Mesenchymal stem cell (in vitro differentiated cells and primary cell): ENCODE measurements at regions not wholly inside any gene's neighbourhood (a gene's known extent, or its start where the extent isn't known, plus 50 kb on each side); places are given as distances from the start of the nearest gene placed in this dataset.

ENCODE experiments used
- DNase-seq: peaks from one replicate; pipeline ENCODE4 v3.0.0-alpha.2; 2013
- H2AFZ ChIP-seq: one replicate; pipeline ENCODE4 v1.6.1; 2013; ENCODE audit warnings: low read depth, mild to moderate bottlenecking, control low read depth, inconsistent platforms, low read length, moderate library complexity
- H2AK5ac ChIP-seq: 2 replicates; pipeline ENCODE4 v1.6.1; 2013; ENCODE audit warnings: low read length, moderate library complexity, mild to moderate bottlenecking, inconsistent platforms; ENCODE audit not compliant: severe bottlenecking
- H2BK120ac ChIP-seq: one replicate; pipeline ENCODE4 v1.6.1; 2013; ENCODE audit warnings: low read depth, mild to moderate bottlenecking, inconsistent platforms, low read length, moderate library complexity
- H2BK12ac ChIP-seq, 2 experiments: one replicate each; pipeline ENCODE4 v1.6.1; 2013; ENCODE audit warnings: inconsistent platforms in 2 of 2, low read length in 2 of 2, mild to moderate bottlenecking in 2 of 2, moderate library complexity in 2 of 2, control low read depth in 1 of 2
- H2BK15ac ChIP-seq: one replicate; pipeline ENCODE4 v1.6.1; 2013; ENCODE audit warnings: mild to moderate bottlenecking, low read depth, inconsistent platforms; ENCODE audit not compliant: poor library complexity, severe bottlenecking
- H2BK5ac ChIP-seq: 2 replicates; pipeline ENCODE4 v1.6.1; 2013; ENCODE audit warnings: low read depth, mild to moderate bottlenecking, low read length, control low read depth, inconsistent platforms; ENCODE audit not compliant: poor library complexity, severe bottlenecking
- H3K14ac ChIP-seq, 2 experiments: one replicate each; pipeline ENCODE4 v1.6.1; 2013; ENCODE audit warnings: inconsistent platforms in 2 of 2, low read length in 2 of 2, control low read depth in 1 of 2, mild to moderate bottlenecking in 1 of 2, moderate library complexity in 1 of 2
- H3K18ac ChIP-seq, 2 experiments: one replicate each; pipeline ENCODE4 v1.6.1; 2013; ENCODE audit warnings: inconsistent platforms in 2 of 2, low read length in 2 of 2, control low read depth in 1 of 2, low read depth in 1 of 2, mild to moderate bottlenecking in 1 of 2
- H3K23ac ChIP-seq, 2 experiments: one replicate each; pipeline ENCODE4 v1.6.1; 2013; ENCODE audit warnings: inconsistent platforms in 2 of 2, low read length in 2 of 2, mild to moderate bottlenecking in 2 of 2, moderate library complexity in 2 of 2, control low read depth in 1 of 2
- H3K27ac ChIP-seq: 2 replicates; pipeline ENCODE4 v1.5.1; 2013; ENCODE audit warnings: mild to moderate bottlenecking, moderate library complexity, low read length, control low read depth, inconsistent platforms; ENCODE audit not compliant: poor library complexity, severe bottlenecking
- H3K27me3 ChIP-seq, 2 experiments: 2 replicates each; pipeline versions ENCODE4 v1.6.1 to v1.7.0; 2013; ENCODE audit warnings: low read length in 2 of 2, mild to moderate bottlenecking in 2 of 2, moderate library complexity in 2 of 2, control low read depth in 1 of 2, inconsistent platforms in 1 of 2; ENCODE audit not compliant: control insufficient read depth in 1 of 2, insufficient read depth in 1 of 2
- H3K36me3 ChIP-seq, 2 experiments: 2 replicates each; pipeline versions ENCODE4 v1.6.1 to v1.7.0; 2013; ENCODE audit warnings: low read length in 2 of 2, control low read depth in 1 of 2, inconsistent platforms in 1 of 2, low read depth in 1 of 2, mild to moderate bottlenecking in 1 of 2; ENCODE audit not compliant: insufficient read depth in 2 of 2, control insufficient read depth in 1 of 2
- H3K4ac ChIP-seq, 2 experiments: one replicate each; pipeline ENCODE4 v1.6.1; 2013; ENCODE audit warnings: inconsistent platforms in 2 of 2, low read length in 2 of 2, mild to moderate bottlenecking in 2 of 2, moderate library complexity in 2 of 2, control low read depth in 1 of 2, low read depth in 1 of 2
- H3K4me1 ChIP-seq: 2 replicates; pipeline ENCODE4 v1.6.1; 2013; ENCODE audit warnings: low read depth, low read length, control low read depth; ENCODE audit not compliant: control insufficient read depth, insufficient read depth
- H3K4me2 ChIP-seq: 2 replicates; pipeline ENCODE4 v1.6.1; 2013; ENCODE audit warnings: low read length, mild to moderate bottlenecking, inconsistent platforms; ENCODE audit not compliant: poor library complexity, severe bottlenecking
- H3K4me3 ChIP-seq, 2 experiments: 2 replicates each; pipeline versions ENCODE4 v1.5.1 to v1.7.0; 2013; ENCODE audit warnings: low read length in 2 of 2, mild to moderate bottlenecking in 2 of 2, control low read depth in 1 of 2, low read depth in 1 of 2; ENCODE audit not compliant: insufficient read depth in 1 of 2
- H3K79me1 ChIP-seq: replicated peaks from 2 replicates; pipeline ENCODE4 v1.6.1; 2013; ENCODE audit warnings: mild to moderate bottlenecking, control low read depth, low read length, inconsistent platforms; ENCODE audit not compliant: poor library complexity, severe bottlenecking
- H3K9ac ChIP-seq: 2 replicates; pipeline ENCODE4 v1.7.0; 2013; ENCODE audit warnings: mild to moderate bottlenecking, low read length, moderate library complexity
- H3K9me3 ChIP-seq: 2 replicates; pipeline ENCODE4 v1.7.0; 2013; ENCODE audit warnings: mild to moderate bottlenecking, low read length; ENCODE audit not compliant: control insufficient read depth
- H4K8ac ChIP-seq: one replicate; pipeline ENCODE4 v1.6.1; 2013; ENCODE audit warnings: inconsistent platforms, mild to moderate bottlenecking, low read length, moderate library complexity
- H4K91ac ChIP-seq: one replicate; pipeline ENCODE4 v1.6.1; 2013; ENCODE audit warnings: mild to moderate bottlenecking, low read length, inconsistent platforms
- WGBS: methylation state at CpG from one replicate; pipeline ENCODE4 v1.1.7; 2013; ENCODE audit warnings: mixed read lengths; 5-methylcytosine and 5-hydroxymethylcytosine counted together

DNA sequence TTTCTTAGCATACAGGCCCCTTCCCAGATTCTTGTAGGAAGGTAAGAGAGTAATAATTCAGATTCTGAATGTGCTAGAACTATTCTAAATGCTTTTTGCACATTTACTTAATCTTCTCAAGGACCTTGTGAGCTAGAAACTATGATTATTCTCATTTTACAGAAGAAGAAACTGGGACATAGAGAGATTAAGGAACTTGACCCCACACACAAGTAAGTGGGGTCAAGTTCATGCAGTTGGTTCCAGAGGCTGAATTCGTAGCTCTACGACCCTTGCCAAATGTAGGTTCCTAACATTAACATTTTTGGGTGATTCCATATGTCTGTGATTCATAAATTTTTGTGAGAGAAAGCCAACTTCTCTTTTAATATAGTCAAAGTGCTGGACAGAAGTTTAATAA is 238.1 kb downstream of the LACC1 start:
- Histone ChIP-seq H3K9me3 (no peaks in the 10 kb centered on the region), H2BK120ac (no peak overlapping the region), H2BK12ac (no peak overlapping the region), H3K14ac (no peak overlapping the region), H2AK5ac (no peak overlapping the region), H3K79me1 (no peaks in the 10 kb centered on the region), H3K23ac (no peak overlapping the region), H2BK15ac (no peak overlapping the region), H3K9ac (no peak overlapping the region), H4K91ac (no peak overlapping the region), H4K8ac (no peak overlapping the region), H3K27ac (peak overlapping the region; percentile 49), H3K4me2 (no peak overlapping the region), H2BK5ac (no peak overlapping the region), H3K4me1 (peaks cover 7% of the 10 kb centered on the region), H3K4ac (no peak overlapping the region), H3K27me3 (no peaks in the 10 kb centered on the region), H3K4me3 (no peak overlapping the region), H3K18ac (no peak overlapping the region), H2AFZ (no peak overlapping the region), H3K36me3 (no peaks in the 10 kb centered on the region)
- no peak for DNase-seq
- 67% methylated on average over 2 of the region's 2 CpGs for WGBS

DNA sequence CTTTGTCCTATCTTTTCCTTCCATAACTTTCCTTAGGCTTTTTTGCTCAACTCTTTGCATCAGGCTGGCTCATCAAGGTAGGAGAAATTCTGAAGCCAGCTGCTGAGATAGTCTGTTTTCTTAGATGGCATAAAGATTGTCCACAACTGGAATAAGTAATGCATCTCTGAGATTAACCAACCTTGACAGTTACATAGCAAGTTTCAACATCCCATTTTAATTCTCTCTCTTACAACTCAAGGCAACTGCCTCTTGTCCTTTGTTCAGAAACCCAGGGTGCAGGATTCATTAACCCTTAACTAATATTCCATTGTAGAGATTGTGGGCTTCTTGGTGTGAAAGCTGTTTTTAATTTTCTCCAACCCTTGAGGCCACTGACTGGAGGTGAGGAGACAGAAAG is 239.2 kb downstream of the LACC1 start:
- Histone ChIP-seq H3K4ac (no peak overlapping the region), H3K79me1 (no peaks in the 10 kb centered on the region), H3K27me3 (no peaks in the 10 kb centered on the region), H3K18ac (no peak overlapping the region), H2BK120ac (no peak overlapping the region), H4K8ac (no peak overlapping the region), H3K9me3 (peaks cover 8% of the 10 kb centered on the region), H2AK5ac (no peak overlapping the region), H3K9ac (no peak overlapping the region), H3K14ac (no peak overlapping the region), H3K36me3 (no peaks in the 10 kb centered on the region), H2BK15ac (peak overlapping the region; percentile 77), H3K4me1 (peaks cover 7% of the 10 kb centered on the region), H3K27ac (no peak overlapping the region), H2BK5ac (no peak overlapping the region), H3K4me2 (no peak overlapping the region), H3K4me3 (no peak overlapping the region), H2AFZ (no peak overlapping the region), H2BK12ac (no peak overlapping the region), H3K23ac (no peak overlapping the region), H4K91ac (no peak overlapping the region)
- no peak for DNase-seq

- H2AK5ac ChIP-seq = no peak overlapping the region
- H3K27ac ChIP-seq = no peak overlapping the region
- H4K91ac ChIP-seq = no peak overlapping the region
- no peak overlapping the region for H4K8ac ChIP-seq
- H3K4me3 ChIP-seq = no peak overlapping the region
- no peak overlapping the region for H3K14ac ChIP-seq
- H3K4me2 ChIP-seq = no peak overlapping the region
- H3K36me3 ChIP-seq = no peaks in the 10 kb centered on the region
- no peaks in the 10 kb centered on the region for H3K79me1 ChIP-seq
- no peak overlapping the region for H2BK5ac ChIP-seq
- peaks cover 7% of the 10 kb centered on the region for H3K4me1 ChIP-seq
- H2BK15ac ChIP-seq = no peak overlapping the region
- H3K9me3 ChIP-seq = peaks cover 12% of the 10 kb centered on the region
- WGBS = 94% methylated on average over 2 of the region's 2 CpGs
- H3K18ac ChIP-seq = no peak overlapping the region
- H3K4ac ChIP-seq = no peak overlapping the region
- DNase-seq = no peak
- no peak overlapping the region for H2BK12ac ChIP-seq
- H3K9ac ChIP-seq = no peak overlapping the region
- H3K27me3 ChIP-seq = no peaks in the 10 kb centered on the region
- H2BK120ac ChIP-seq = no peak overlapping the region
- no peak overlapping the region for H3K23ac ChIP-seq
- H2AFZ ChIP-seq = no peak overlapping the region
Measured at GRCh38 chr13:44120043-44120442, 240.3 kb downstream of the LACC1 start.

DNA sequence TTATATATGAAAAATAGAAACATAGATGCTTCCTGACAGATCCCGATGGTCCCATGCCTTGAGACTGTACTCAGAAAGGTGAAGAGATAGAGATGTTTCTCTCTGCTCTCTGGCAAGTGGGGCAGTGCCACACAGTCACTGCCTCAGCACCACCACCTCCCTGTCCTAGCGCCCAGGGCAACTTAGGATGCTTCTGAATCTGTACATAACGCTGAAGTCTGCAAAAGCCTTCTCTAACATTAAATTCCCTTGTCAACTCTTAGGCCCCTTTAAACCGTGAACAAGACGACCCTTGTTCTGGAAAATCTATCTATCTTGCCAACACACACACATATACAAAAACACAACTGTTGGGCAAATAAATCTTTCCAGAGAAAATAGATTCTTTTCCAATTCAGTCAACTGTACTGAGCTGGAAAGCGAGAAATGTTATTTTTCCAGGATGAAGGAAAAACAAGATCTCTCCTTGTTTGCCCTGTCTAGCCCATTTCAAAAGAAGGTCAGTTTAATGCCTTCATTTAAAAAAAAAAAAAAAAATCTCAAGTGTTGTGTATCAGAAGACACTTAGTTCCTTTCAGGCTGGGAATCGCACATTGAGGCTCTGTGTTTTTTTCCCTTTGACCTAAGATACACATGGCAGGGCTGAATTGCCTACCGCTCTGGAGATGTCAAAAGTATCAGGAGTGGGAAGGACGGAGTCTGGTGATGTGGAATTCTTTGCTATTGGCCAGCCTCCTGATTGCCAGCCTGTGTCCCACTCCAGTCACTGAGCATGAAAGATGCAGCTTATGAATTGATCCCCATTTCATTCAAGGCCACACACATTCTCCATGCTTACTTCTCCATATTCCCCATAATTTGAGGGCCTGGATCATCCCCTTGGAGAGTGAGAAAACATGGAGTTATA is 241.4 kb downstream of the LACC1 start:
- Histone ChIP-seq H3K4ac (no peak overlapping the region), H3K9me3 (peaks cover 12% of the 10 kb centered on the region), H3K14ac (no peak overlapping the region), H3K4me2 (no peak overlapping the region), H3K4me1 (peaks cover 7% of the 10 kb centered on the region), H4K8ac (no peak overlapping the region), H3K4me3 (no peak overlapping the region), H2BK5ac (no peak overlapping the region), H4K91ac (no peak overlapping the region), H2AFZ (peak overlapping the region; percentile 51), H2BK12ac (no peak overlapping the region), H2AK5ac (no peak overlapping the region), H3K79me1 (no peaks in the 10 kb centered on the region), H3K23ac (peak overlapping the region in 1 of 2 experiments; percentile 24), H2BK120ac (no peak overlapping the region), H2BK15ac (no peak overlapping the region), H3K27me3 (no peaks in the 10 kb centered on the region), H3K18ac (peak overlapping the region in 1 of 2 experiments; percentile 21), H3K36me3 (no peaks in the 10 kb centered on the region), H3K27ac (no peak overlapping the region), H3K9ac (no peak overlapping the region)
- 91% methylated on average over 9 of the region's 9 CpGs for WGBS
- DNase-seq = no peak
